ENCODE measurements at regions not wholly inside any gene's neighbourhood (a gene's known extent, or its start where the extent isn't known, plus 50 kb on each side); places are given as distances from the start of the nearest gene placed in this dataset.

DNA sequence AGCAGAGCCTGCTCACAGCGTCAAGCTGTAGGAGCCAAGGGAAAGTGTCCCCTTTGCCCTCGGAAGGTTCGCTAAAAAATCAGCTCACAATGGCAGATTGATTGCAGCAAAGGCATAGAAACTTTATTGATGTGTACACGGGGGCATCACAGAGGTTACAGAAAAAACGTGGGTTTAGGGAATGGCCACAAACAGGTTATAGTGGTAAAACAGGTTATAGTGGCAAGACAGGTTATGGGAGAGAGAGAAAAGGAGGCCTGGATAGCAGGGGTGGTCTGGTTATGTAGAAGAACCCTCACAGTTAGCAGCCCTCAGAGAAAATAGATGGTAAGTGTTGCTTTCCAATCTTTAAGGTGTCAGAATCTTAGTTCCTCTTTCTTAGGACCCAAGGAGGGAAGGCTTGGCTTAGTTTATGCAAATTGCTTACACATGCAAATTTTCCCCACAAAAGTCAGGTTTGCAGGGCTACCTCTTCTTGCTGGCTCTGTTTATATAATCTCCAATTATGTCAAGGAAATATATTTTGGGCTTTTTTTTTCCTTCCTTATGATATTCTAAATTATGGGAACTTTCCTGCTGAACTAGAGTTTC lies 113.7 kb downstream of the BMP15 start:
- no peak overlapping the region for H3K27ac Mint-ChIP-seq (ENCODE audit: unreplicated experiment)
- H3K9me3 Mint-ChIP-seq (ENCODE audit: low read depth): peaks cover 8% of the 10 kb centered on the region
- no peaks in the 10 kb centered on the region for H3K36me3 Mint-ChIP-seq (ENCODE audit: low read depth)
- H3K4me3 Mint-ChIP-seq (ENCODE audit: unreplicated experiment): no peak overlapping the region
- TF ChIP-seq, protein P1, sequence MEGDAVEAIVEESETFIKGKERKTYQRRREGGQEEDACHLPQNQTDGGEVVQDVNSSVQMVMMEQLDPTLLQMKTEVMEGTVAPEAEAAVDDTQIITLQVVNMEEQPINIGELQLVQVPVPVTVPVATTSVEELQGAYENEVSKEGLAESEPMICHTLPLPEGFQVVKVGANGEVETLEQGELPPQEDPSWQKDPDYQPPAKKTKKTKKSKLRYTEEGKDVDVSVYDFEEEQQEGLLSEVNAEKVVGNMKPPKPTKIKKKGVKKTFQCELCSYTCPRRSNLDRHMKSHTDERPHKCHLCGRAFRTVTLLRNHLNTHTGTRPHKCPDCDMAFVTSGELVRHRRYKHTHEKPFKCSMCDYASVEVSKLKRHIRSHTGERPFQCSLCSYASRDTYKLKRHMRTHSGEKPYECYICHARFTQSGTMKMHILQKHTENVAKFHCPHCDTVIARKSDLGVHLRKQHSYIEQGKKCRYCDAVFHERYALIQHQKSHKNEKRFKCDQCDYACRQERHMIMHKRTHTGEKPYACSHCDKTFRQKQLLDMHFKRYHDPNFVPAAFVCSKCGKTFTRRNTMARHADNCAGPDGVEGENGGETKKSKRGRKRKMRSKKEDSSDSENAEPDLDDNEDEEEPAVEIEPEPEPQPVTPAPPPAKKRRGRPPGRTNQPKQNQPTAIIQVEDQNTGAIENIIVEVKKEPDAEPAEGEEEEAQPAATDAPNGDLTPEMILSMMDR (IDR thresholded peaks at IDR 0.05): no peak
- no peaks in the 10 kb centered on the region for H3K27me3 Mint-ChIP-seq (ENCODE audit: low read depth)
- no peak for DNase-seq (ENCODE audit: low spot score)
- H3K4me1 Mint-ChIP-seq (ENCODE audit: low read depth): no peaks in the 10 kb centered on the region

GRCh38 chrX:51026862-51027261 lies 116.3 kb downstream of the BMP15 start:
- H3K4me3 Mint-ChIP-seq (ENCODE audit: unreplicated experiment): no peak overlapping the region
- no peaks in the 10 kb centered on the region for H3K27me3 Mint-ChIP-seq (ENCODE audit: low read depth)
- no peaks in the 10 kb centered on the region for H3K4me1 Mint-ChIP-seq (ENCODE audit: low read depth)
- H3K9me3 Mint-ChIP-seq (ENCODE audit: low read depth): peaks cover 15% of the 10 kb centered on the region
- DNase-seq (ENCODE audit: low spot score): no peak
- no peaks in the 10 kb centered on the region for H3K36me3 Mint-ChIP-seq (ENCODE audit: low read depth)
- TF ChIP-seq, protein P1 (IDR thresholded peaks at IDR 0.05): no peak
- H3K27ac Mint-ChIP-seq (ENCODE audit: unreplicated experiment): no peak overlapping the region

DNA sequence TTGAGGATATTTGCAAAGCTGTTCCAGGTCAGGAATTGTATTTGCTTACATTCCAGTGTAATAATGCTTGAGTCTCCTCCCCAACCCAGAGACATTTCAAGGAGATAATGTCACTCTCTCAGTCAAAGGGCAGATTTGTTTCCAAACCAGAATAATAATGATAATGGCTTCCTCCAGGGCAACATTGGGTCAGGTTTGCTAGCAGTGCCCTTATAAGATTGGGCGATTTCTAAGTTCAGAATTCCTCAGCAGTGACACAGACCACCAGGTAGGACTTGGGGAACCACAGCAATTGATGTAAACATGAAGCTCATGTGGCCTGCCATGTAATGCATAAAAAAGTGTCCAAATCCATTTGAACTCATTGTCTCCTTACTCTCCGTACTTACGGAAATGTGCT lies 125.2 kb downstream of the BMP15 start:
- H3K4me1 Mint-ChIP-seq (ENCODE audit: low read depth): no peaks in the 10 kb centered on the region

DNA sequence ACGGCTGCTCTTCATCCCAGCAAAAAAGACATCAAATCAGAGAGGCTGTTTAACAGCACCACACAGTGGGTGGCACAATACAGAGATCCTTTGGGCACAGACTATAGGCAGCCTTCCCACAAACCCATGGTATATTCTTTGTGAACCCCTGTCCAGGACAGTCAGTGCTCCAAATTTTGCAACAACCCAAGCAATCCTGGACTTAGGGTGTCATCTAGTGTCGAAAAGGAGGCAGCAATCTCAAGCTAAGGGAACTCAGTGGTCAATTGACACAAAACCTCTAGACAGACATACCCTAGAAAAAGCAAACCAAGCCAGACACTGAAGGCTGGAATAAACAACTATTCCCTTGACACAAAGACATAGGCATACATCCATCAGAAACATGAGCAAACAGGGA lies 137.4 kb downstream of the BMP15 start:
- Mint-ChIP-seq H3K27ac (ENCODE audit: unreplicated experiment) (no peak overlapping the region), H3K4me3 (ENCODE audit: unreplicated experiment) (no peak overlapping the region), H3K9me3 (ENCODE audit: low read depth) (peaks cover 6% of the 10 kb centered on the region), H3K36me3 (ENCODE audit: low read depth) (no peaks in the 10 kb centered on the region), H3K4me1 (ENCODE audit: low read depth) (no peaks in the 10 kb centered on the region), H3K27me3 (ENCODE audit: low read depth) (peaks cover 9% of the 10 kb centered on the region)
- no peak for DNase-seq (ENCODE audit: low spot score)
- TF ChIP-seq, protein P1 (IDR thresholded peaks at IDR 0.05): no peak

More for the DNA sequence above, 125.2 kb downstream of the BMP15 start:
- H3K36me3 Mint-ChIP-seq (ENCODE audit: low read depth): no peaks in the 10 kb centered on the region
- no peak overlapping the region for H3K4me3 Mint-ChIP-seq (ENCODE audit: unreplicated experiment)
- H3K27ac Mint-ChIP-seq (ENCODE audit: unreplicated experiment): no peak overlapping the region
- TF ChIP-seq, protein P1 (IDR thresholded peaks at IDR 0.05): no peak
- DNase-seq (ENCODE audit: low spot score): no peak
- H3K9me3 Mint-ChIP-seq (ENCODE audit: low read depth): peaks cover 30% of the 10 kb centered on the region
- H3K27me3 Mint-ChIP-seq (ENCODE audit: low read depth): no peaks in the 10 kb centered on the region

- no peak overlapping the region for H3K4me3 Mint-ChIP-seq (ENCODE audit: unreplicated experiment)
- TF ChIP-seq, protein P1 (IDR thresholded peaks at IDR 0.05): no peak
- peaks cover 12% of the 10 kb centered on the region for H3K9me3 Mint-ChIP-seq (ENCODE audit: low read depth)
- H3K27me3 Mint-ChIP-seq (ENCODE audit: low read depth): no peaks in the 10 kb centered on the region
- no peaks in the 10 kb centered on the region for H3K36me3 Mint-ChIP-seq (ENCODE audit: low read depth)
- no peak for DNase-seq (ENCODE audit: low spot score)
- H3K27ac Mint-ChIP-seq (ENCODE audit: unreplicated experiment): no peak overlapping the region
- H3K4me1 Mint-ChIP-seq (ENCODE audit: low read depth): no peaks in the 10 kb centered on the region
Observed at GRCh38 chrX:51053741-51054140, 143.2 kb downstream of the BMP15 start.
